NCI-H345 (cell line): ENCODE measurements at regions not wholly inside any gene's neighbourhood (a gene's known extent, or its start where the extent isn't known, plus 50 kb on each side); places are given as distances from the start of the nearest gene placed in this dataset.
"Not testable (repeated sequence)": the region's sequence is repeated elsewhere in the genome, so short reads cannot be mapped to it uniquely, and the experiment has no call there.

Experiments
- DNase-seq: peaks from one replicate; lab custom pipeline; 2025; lab: John Stamatoyannopoulos, UW

- no peak for DNase-seq
Measured at GRCh38 chr1:5686925-5687706, 305.1 kb downstream of the NPHP4 start.

DNA sequence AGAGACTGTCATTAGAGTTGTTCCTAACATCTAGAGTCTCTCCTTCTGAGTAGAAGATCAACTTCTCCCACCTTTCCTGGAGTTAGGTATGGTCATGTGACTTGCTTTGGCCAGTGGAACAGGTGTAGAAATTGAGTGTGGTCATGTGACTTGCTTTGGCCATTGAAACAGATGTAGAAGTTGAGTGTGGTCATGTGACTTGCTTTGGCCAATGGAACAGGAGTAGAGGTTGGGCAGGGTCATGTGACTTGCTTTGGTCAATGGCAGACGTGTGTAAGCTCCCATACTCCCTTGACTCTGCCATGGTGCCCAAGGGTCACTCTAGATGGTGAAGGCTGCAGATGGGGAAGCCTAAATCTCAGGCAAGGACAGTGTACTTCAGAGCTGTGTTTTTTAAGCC, 306.0 kb downstream of the NPHP4 start:
- no peak for DNase-seq

GRCh38 chr1:5685446-5686040, 306.7 kb downstream of the NPHP4 start:
- no peak for DNase-seq

GRCh38 chr1:5684791-5685190, 307.4 kb downstream of the NPHP4 start:
- DNase-seq, result no peak

GRCh38 chr1:5683446-5683845, 308.8 kb downstream of the NPHP4 start:
- DNase-seq, result no peak

DNA sequence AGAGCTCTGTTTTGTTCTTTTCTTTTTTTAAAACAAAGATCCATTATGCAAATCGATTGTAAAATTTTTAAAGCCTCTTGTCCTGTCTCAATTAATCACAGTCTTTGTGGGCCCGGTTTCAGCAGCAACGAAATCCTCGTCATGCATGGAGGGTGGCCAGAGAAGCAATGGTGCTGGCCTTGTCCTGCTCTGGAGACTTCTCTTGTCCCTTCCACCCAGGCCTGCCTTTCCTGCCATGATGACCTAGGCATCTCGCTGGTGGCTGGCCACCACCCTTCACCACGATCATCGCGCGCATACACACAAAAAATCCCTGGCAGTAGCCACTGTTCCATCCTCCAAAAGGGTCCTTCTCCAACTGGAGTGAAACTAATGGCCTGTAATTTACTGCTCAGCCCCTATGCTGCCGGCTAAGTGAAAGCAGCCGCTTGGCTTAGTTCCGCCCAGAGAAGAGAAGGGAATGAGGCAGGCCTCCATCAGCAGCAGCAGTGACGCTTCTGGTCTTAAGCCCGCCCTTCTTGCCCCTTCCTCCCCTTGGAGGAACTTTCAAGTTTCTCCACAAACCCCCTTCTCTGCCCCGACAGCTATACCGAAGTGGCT, 309.5 kb downstream of the NPHP4 start:
- DNase-seq, result no peak

DNA sequence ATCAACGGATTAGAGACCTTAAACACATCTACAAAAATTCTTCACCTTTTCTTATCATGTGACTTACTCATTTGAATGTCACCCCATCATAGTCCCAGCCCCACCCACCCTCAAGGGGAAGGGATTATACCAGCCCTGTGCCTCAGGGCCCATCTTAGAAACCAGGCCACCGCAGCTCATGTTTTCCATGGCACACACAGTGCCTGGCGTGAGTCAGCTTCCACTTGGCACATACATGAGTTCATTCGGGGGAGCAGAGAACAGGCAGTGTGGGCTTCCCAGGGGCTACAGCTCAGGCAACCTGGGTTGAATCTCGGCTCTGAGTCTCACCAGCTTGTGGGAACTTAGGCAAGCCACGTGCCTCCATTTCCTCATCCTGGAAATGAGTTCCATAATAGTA, 310.6 kb downstream of the NPHP4 start:
- DNase-seq, result no peak

GRCh38 chr1:5680600-5680999, 311.6 kb downstream of the NPHP4 start:
- DNase-seq, result no peak

DNA sequence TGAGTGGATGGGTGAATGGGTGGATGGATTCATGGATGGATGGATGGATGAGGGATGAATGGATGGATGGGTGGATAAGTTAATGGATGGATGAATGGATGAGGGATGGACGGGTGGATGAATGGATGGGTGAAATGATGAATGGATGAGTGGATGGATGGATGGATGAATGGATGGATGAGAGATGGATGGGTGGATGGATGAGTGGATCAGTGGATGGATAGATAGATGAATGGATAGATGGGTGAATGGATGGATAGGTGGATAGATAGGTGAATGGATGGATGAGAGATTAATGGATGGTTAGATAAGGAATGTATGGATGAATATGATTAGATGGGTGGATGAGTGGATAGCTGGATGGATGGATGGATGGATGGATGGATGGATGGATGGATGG, 313.5 kb downstream of the NPHP4 start:
- DNase-seq, result no peak

GRCh38 chr1:5672355-5672754, 319.9 kb downstream of the NPHP4 start:
- not testable (repeated sequence) for DNase-seq

DNA sequence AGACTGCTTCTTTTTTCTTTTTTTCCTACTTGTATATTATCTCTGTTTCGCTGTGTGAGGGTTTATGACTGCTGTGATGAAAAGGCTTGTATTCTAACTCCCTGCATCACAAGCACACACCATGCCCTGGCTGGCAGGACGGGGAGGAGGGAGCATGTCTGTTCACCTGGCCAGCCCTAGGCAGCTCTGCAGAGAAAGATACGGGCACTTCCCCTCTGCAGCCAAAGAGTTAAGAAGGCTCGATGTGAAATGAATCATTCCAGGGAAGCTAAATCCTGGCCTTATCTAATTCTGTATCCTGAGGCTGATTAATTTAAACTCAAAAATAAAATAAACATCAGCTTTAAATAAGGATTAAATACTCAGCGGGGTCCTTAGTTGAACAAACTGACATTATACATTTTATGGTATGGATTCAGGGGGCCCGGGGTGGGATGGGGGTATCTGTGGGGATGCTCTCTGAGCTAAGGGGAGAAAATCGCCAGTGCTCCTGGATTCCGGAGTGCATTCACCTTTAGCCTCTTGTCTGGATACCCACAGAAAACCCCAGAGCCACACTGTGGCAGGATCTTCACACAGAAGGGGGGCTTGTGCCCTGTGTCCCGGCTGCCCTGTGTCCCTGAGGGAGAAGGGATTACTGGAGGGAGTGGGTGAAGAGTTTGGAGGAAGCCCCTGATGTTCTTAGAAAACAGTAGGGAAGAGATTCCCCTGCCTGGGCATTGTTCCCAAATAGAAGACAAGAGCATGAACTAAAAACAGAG, 321.5 kb downstream of the NPHP4 start:
- no peak for DNase-seq

DNA sequence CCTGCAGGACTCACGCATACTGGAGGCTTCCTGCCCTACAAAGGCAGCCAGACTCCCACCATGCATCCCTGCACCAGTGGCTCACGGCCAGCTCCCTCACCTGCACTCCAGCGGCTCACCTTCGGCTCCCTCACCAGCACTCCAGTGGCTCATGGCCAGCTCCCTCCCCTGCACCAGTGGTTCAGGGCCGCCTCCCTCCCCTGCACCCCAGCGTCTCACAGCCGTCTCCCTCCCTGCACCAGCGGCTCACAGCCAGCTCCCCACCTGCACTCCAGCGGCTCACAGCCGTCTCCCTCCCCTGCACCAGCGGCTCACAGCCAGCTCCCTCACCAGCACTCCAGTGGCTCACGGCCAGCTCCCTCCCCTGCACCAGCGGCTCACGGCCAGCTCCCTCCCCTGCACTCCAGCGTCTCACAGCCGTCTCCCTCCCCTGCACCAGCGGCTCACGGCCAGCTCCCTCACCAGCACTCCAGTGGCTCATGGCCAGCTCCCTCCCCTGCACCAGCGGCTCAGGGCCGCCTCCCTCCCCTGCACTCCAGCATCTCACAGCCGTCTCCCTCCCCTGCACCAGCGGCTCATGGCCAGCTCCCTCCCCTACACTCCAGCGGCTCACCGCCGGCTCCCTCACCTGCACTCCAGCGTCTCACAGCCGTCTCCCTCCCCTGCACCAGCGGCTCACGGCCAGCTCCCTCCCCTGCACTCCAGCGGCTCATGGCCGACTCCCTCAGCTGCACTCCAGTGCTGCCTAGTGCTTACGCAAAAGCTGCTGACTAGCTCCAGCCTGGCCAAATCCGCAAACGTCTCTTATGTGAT, 324.5 kb downstream of the NPHP4 start:
- peak; percentile 37 for DNase-seq

- no peak for DNase-seq
Measured at GRCh38 chr1:5664906-5665875, 327.0 kb downstream of the NPHP4 start.

DNA sequence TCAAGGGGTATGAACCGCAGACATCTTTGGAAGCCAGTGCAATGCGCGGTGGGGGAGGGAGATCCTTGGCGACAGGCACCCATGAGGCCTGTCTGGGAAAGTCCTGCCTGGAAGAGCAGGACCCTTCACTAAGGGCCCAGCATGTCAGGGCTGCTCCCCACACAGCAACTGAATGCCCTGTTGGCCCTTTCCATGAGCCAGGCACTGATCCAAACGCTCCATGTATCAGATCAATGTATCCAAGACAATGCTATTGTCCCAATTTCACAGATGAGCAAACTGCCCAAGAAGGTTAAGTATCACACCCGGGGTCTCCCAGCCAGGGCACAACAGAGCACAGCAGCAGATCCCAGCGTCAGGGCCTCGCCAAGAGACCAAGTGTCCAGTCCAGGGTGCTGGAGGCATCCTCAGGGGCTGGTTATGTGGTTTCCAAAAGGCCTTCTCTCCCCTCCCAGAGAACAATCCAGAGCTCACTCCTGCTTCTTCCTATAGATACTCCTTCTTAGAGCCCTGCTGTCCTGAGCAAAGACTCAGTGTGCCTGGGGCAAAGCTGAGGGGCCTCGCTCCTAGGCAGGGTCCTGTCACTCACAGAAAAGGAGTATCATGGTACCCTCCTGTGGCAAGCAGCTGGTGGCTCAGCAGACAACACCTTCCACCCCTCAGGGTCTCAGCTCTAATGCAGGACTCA, 328.0 kb downstream of the NPHP4 start:
- DNase-seq, result no peak

DNA sequence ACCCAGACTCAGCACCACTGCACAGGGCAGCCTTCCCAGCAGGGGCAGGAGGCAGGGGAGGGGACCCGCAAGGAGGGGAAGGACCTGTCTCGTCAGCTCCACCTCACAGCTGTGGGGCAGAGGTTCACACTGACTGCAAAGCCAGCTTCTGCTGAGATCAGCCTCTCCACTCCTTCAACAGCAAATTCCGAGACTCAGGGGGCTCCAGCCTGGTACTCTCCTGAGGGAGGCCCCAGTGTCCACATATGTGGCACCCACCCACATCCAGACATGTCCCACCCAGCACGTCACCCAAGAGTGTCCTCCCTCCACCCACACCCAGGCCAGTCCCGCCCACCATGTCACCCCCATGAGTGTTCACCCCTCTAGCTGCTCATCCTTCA, 329.5 kb downstream of the NPHP4 start:
- DNase-seq, result no peak

GRCh38 chr1:5662086-5662743, 330.0 kb downstream of the NPHP4 start:
- DNase-seq, result no peak

GRCh38 chr1:5661196-5662085, 330.8 kb downstream of the NPHP4 start:
- no peak for DNase-seq

DNA sequence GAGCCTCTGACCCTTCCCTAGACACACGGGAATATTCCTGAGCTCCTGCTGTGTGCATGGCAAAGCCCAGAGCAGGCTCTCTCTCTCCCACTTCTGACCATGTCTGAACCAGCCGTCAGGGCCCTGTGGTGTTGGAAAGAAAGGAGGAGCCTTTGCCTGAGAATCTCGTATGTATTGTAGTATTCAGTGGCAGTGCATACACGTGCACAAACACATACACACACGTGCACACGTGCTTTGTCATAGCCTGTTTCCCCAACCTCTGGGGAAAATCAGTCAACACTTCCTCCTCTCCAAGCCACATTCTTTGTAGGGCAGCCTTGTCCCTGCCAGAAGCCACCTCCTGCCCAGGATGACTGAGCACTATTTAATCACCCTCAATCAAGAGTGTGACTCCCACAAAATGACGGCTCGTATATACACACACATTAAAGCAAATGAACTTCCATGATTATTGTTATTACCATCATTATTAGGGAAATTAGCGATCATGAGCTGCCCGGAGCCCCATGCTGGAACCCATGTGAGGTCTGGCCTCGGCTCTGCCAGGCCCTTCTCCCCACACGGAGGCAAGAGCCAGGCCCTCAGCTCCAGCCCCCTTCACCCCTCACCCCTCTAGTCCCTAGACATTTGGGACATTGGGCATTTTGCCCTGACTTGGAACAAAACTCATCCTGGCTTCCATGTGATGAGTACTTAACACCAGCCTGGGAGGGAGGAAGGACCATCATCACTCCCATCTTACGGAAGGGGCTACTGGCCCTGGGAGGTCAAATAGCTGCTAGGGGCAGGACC, 331.9 kb downstream of the NPHP4 start:
- no peak for DNase-seq
